H9 (cell line): ENCODE measurements at regions not wholly inside any gene's neighbourhood (a gene's known extent, or its start where the extent isn't known, plus 50 kb on each side); places are given as distances from the start of the nearest gene placed in this dataset.

Experiments
- DNase-seq: peaks from one replicate; pipeline ENCODE4 v3.0.0-alpha.2; 2017
- H2AFZ ChIP-seq: one replicate; pipeline ENCODE4 v1.6.1; 2013; ENCODE audit warnings: mild to moderate bottlenecking, low read length, control low read depth, moderate library complexity
- H2AK5ac ChIP-seq: 2 replicates; pipeline ENCODE4 v1.6.1; 2013; ENCODE audit warnings: low read length, control low read depth, mixed read lengths; ENCODE audit not compliant: insufficient read length
- H2BK120ac ChIP-seq: one replicate; pipeline ENCODE4 v1.6.1; 2013; ENCODE audit warnings: low read depth, mild to moderate bottlenecking, low read length, control low read depth, inconsistent platforms; ENCODE audit not compliant: poor library complexity, severe bottlenecking
- H2BK12ac ChIP-seq: 2 replicates; pipeline ENCODE4 v1.6.1; 2013; ENCODE audit warnings: low read length, control low read depth, mixed read lengths, low read depth; ENCODE audit not compliant: insufficient read length
- H2BK15ac ChIP-seq: 2 replicates; pipeline ENCODE4 v1.6.1; 2013; ENCODE audit warnings: low read depth, low read length, control low read depth
- H2BK20ac ChIP-seq: one replicate; pipeline ENCODE4 v1.6.1; 2013; ENCODE audit warnings: low read depth, mild to moderate bottlenecking, low read length, control low read depth, inconsistent platforms; ENCODE audit not compliant: poor library complexity, severe bottlenecking
- H2BK5ac ChIP-seq: 2 replicates; pipeline ENCODE4 v1.6.1; 2013; ENCODE audit warnings: low read length, control low read depth, mixed read lengths; ENCODE audit not compliant: insufficient read length
- H3K14ac ChIP-seq: 2 replicates; pipeline ENCODE4 v1.6.1; 2013; ENCODE audit warnings: low read length, control low read depth; ENCODE audit not compliant: insufficient read depth
- H3K18ac ChIP-seq: 2 replicates; pipeline ENCODE4 v1.6.1; 2013; ENCODE audit warnings: low read depth, mild to moderate bottlenecking, mixed read lengths, low read length, control low read depth; ENCODE audit not compliant: insufficient read length
- H3K23ac ChIP-seq: 2 replicates; pipeline ENCODE4 v1.6.1; 2013; ENCODE audit warnings: low read length, control low read depth, mixed read lengths, low read depth; ENCODE audit not compliant: insufficient read length
- H3K23me2 ChIP-seq: 2 replicates; pipeline ENCODE4 v1.6.1; 2013; ENCODE audit warnings: low read depth, mild to moderate bottlenecking, mixed read lengths, low read length, control low read depth; ENCODE audit not compliant: insufficient read length, poor library complexity, severe bottlenecking
- H3K27ac ChIP-seq: 2 replicates; pipeline ENCODE4 v1.5.1; 2013; ENCODE audit warnings: low read length, control low read depth, mixed read lengths, low read depth; ENCODE audit not compliant: insufficient read length
- H3K27me3 ChIP-seq: 2 replicates; pipeline ENCODE4 v1.6.1; 2013; ENCODE audit warnings: low read length, control low read depth, inconsistent platforms; ENCODE audit not compliant: insufficient read depth
- H3K4ac ChIP-seq: 2 replicates; pipeline ENCODE4 v1.6.1; 2013; ENCODE audit warnings: low read depth, mild to moderate bottlenecking, control low read depth, inconsistent platforms, low read length, moderate library complexity
- H3K4me1 ChIP-seq: 2 replicates; pipeline ENCODE4 v1.6.1; 2013; ENCODE audit warnings: low read length, control low read depth, inconsistent platforms; ENCODE audit not compliant: insufficient read depth
- H3K4me2 ChIP-seq: 2 replicates; pipeline ENCODE4 v1.6.1; 2013; ENCODE audit warnings: low read length, control low read depth, mixed read lengths; ENCODE audit not compliant: insufficient read length, insufficient read depth
- H3K56ac ChIP-seq: 2 replicates; pipeline ENCODE4 v1.6.1; 2013; ENCODE audit warnings: low read depth, mild to moderate bottlenecking, mixed read lengths, low read length, control low read depth; ENCODE audit not compliant: insufficient read length
- H3K79me1 ChIP-seq: 2 replicates; pipeline ENCODE4 v1.6.1; 2013; ENCODE audit warnings: low read depth, mild to moderate bottlenecking, moderate library complexity, low read length, control low read depth, inconsistent platforms; ENCODE audit not compliant: insufficient read depth, poor library complexity, severe bottlenecking
- H3K79me2 ChIP-seq: 2 replicates; pipeline ENCODE4 v1.6.1; 2013; ENCODE audit warnings: low read length, control low read depth, inconsistent platforms; ENCODE audit not compliant: insufficient read depth
- H3K9ac ChIP-seq: 2 replicates; pipeline ENCODE4 v1.6.1; 2013; ENCODE audit warnings: low read length, control low read depth, mixed read lengths; ENCODE audit not compliant: insufficient read length; ENCODE audit errors: extremely low read depth
- H3K9me3 ChIP-seq: one replicate; pipeline ENCODE4 v1.6.1; 2013; ENCODE audit warnings: low read depth, low read length, inconsistent platforms; ENCODE audit not compliant: control insufficient read depth
- H3T11ph ChIP-seq: one replicate; pipeline ENCODE4 v1.6.1; 2013; ENCODE audit warnings: mild to moderate bottlenecking, low read length, control low read depth, inconsistent platforms
- H4K20me1 ChIP-seq: one replicate; pipeline ENCODE4 v1.6.1; 2013; ENCODE audit not compliant: control insufficient read depth, insufficient read length, insufficient read depth
- H4K5ac ChIP-seq: 2 replicates; pipeline ENCODE4 v1.6.1; 2013; ENCODE audit warnings: low read depth, mild to moderate bottlenecking, mixed read lengths, low read length, control low read depth; ENCODE audit not compliant: insufficient read length
- H4K8ac ChIP-seq: replicated peaks from 2 replicates; pipeline ENCODE4 v1.6.1; 2013; ENCODE audit warnings: low read length, control low read depth, mixed read lengths, low read depth; ENCODE audit not compliant: insufficient read length
- H4K91ac ChIP-seq: 2 replicates; pipeline ENCODE4 v1.6.1; 2013; ENCODE audit warnings: low read depth, mild to moderate bottlenecking, moderate library complexity, mixed read lengths, low read length, control low read depth; ENCODE audit not compliant: insufficient read length
- H3K27ac Mint-ChIP-seq, 3 experiments: 2 replicates in 2 of 3; 3 replicates in 1 of 3; pipeline ENCODE4 v1.8.0; 2020 to 2021; ENCODE audit warnings: mixed read lengths in 3 of 3, mild to moderate bottlenecking in 1 of 3, moderate library complexity in 1 of 3
- H3K27me3 Mint-ChIP-seq: 2 replicates; pipeline ENCODE4 v1.8.0; 2021; ENCODE audit warnings: low read depth, mild to moderate bottlenecking, moderate library complexity, mixed read lengths
- H3K36me3 Mint-ChIP-seq, 3 experiments: 2 replicates in 2 of 3; 3 replicates in 1 of 3; pipeline ENCODE4 v1.8.0; 2020 to 2021; ENCODE audit warnings: low read depth in 3 of 3, mixed read lengths in 3 of 3; ENCODE audit not compliant: insufficient read depth in 1 of 3
- H3K4me1 Mint-ChIP-seq, 2 experiments: 2 replicates each; pipeline ENCODE4 v1.8.0; 2020; ENCODE audit warnings: mixed read lengths in 2 of 2
- H3K4me3 Mint-ChIP-seq, 2 experiments: 2 replicates in 1 of 2; 3 replicates in 1 of 2; pipeline ENCODE4 v1.8.0; 2020 to 2021; ENCODE audit warnings: mild to moderate bottlenecking in 2 of 2, mixed read lengths in 2 of 2, moderate library complexity in 1 of 2
- H3K9me3 Mint-ChIP-seq, 2 experiments: 2 replicates in 1 of 2; 3 replicates in 1 of 2; pipeline ENCODE4 v1.8.0; 2020; ENCODE audit warnings: mild to moderate bottlenecking in 2 of 2, mixed read lengths in 2 of 2, moderate library complexity in 1 of 2
- CTCF ChIP-seq: fragments of 200-600 bp; sonication (generic); conservative IDR thresholded peaks from 3 replicates; pipeline ENCODE4 v1.8.0; 2021; ENCODE audit warnings: antibody characterized with exemption, mild to moderate bottlenecking
- WGBS: extraction: QIAGEN DNeasy Blood & Tissue Kit; methylation state at CpG from one replicate; pipeline ENCODE4 v1.1.7; 2013; ENCODE audit warnings: missing lambda C conversion rate, low lambda C conversion rate, mixed read lengths; ENCODE audit not compliant: insufficient read length; ENCODE audit errors: extremely low coverage; 5-methylcytosine and 5-hydroxymethylcytosine counted together

GRCh38 chr18:67596003-67596402, 79.5 kb upstream of the DSEL start:
- no peak overlapping the region for H4K5ac ChIP-seq
- Mint-ChIP-seq H3K27ac (no peak overlapping the region), H3K4me1 (peaks cover 11 to 14% of the 10 kb centered on the region in 2 experiments), H3K36me3 (peaks cover 13 to 28% (median 18%) of the 10 kb centered on the region in 3 experiments), H3K9me3 (peaks cover 20 to 24% of the 10 kb centered on the region in 2 experiments), H3K4me3 (no peak overlapping the region), H3K27me3 (no peaks in the 10 kb centered on the region)
- no CpG with 5 or more reads among the region's 1 CpG for WGBS
- no peaks in the 10 kb centered on the region for H3K79me1 ChIP-seq
- no peak for DNase-seq
- no peak overlapping the region for H3K14ac ChIP-seq
- H4K20me1 ChIP-seq, result no peaks in the 10 kb centered on the region
- H2BK5ac ChIP-seq, result no peak overlapping the region
- no peaks in the 10 kb centered on the region for H3K4me1 ChIP-seq
- no peak overlapping the region for H3K56ac ChIP-seq
- no peak overlapping the region for H4K91ac ChIP-seq
- TF ChIP-seq CTCF, result no peak
- H2BK12ac ChIP-seq, result no peak overlapping the region
- H4K8ac ChIP-seq, result no peak overlapping the region
- no peak overlapping the region for H2AFZ ChIP-seq
- no peak overlapping the region for H3T11ph ChIP-seq
- no peak overlapping the region for H2BK120ac ChIP-seq
- no peak overlapping the region for H3K4me2 ChIP-seq
- no peaks in the 10 kb centered on the region for H3K23me2 ChIP-seq
- H3K9ac ChIP-seq, result no peak overlapping the region
- H3K27ac ChIP-seq, result no peak overlapping the region
- H3K23ac ChIP-seq, result no peak overlapping the region
- H2BK20ac ChIP-seq, result no peak overlapping the region
- no peaks in the 10 kb centered on the region for H3K27me3 ChIP-seq
- H3K4ac ChIP-seq, result no peak overlapping the region
- no peak overlapping the region for H2BK15ac ChIP-seq
- no peak overlapping the region for H3K18ac ChIP-seq
- no peaks in the 10 kb centered on the region for H3K79me2 ChIP-seq
- H3K9me3 ChIP-seq, result no peaks in the 10 kb centered on the region
- no peak overlapping the region for H2AK5ac ChIP-seq
